ENCODE measurements at regions not wholly inside any gene's neighbourhood (a gene's known extent, or its start where the extent isn't known, plus 50 kb on each side); places are given as distances from the start of the nearest gene placed in this dataset.
"Not testable (repeated sequence)": the region's sequence is repeated elsewhere in the genome, so short reads cannot be mapped to it uniquely, and the experiment has no call there.

GRCh38 chr2:33709951-33710350 lies 110.9 kb upstream of the FAM98A start:
- no peak for FAIRE-seq

- no peak for FAIRE-seq
These were observed 108.2 kb upstream of the FAM98A start for GRCh38 chr2:33707312-33707711.

- FAIRE-seq, result no peak
These were observed 107.3 kb upstream of the FAM98A start for GRCh38 chr2:33706410-33706809.

- FAIRE-seq, result no peak
These were observed 105.3 kb upstream of the FAM98A start for GRCh38 chr2:33704406-33704855.

- no peak for FAIRE-seq
These were observed 97.1 kb upstream of the FAM98A start for GRCh38 chr2:33696234-33696633.

- FAIRE-seq, result no peak
These were observed 95.8 kb upstream of the FAM98A start for GRCh38 chr2:33694904-33695303.

GRCh38 chr2:33690686-33691085 lies 91.6 kb upstream of the FAM98A start:
- FAIRE-seq, result not testable (repeated sequence)

- FAIRE-seq, result no peak
These were observed 82.3 kb upstream of the FAM98A start for GRCh38 chr2:33681364-33681757.

GRCh38 chr2:33680644-33681363 lies 81.7 kb upstream of the FAM98A start:
- FAIRE-seq, result no peak

- FAIRE-seq, result no peak
These were observed 79.3 kb upstream of the FAM98A start for GRCh38 chr2:33678436-33678835.

- FAIRE-seq, result no peak
These were observed 74.8 kb upstream of the FAM98A start for GRCh38 chr2:33673937-33674336.

- FAIRE-seq, result no peak
These were observed 73.8 kb upstream of the FAM98A start for GRCh38 chr2:33672896-33673295.

GRCh38 chr2:33672389-33672788 lies 73.3 kb upstream of the FAM98A start:
- no peak for FAIRE-seq

- FAIRE-seq, result no peak
These were observed 72.1 kb upstream of the FAM98A start for GRCh38 chr2:33671198-33671597.

GRCh38 chr2:33670392-33670937 lies 71.4 kb upstream of the FAM98A start:
- no peak for FAIRE-seq

GRCh38 chr2:33666879-33667278 lies 67.8 kb upstream of the FAM98A start:
- FAIRE-seq, result no peak

GRCh38 chr2:33665039-33665438 lies 65.9 kb upstream of the FAM98A start:
- FAIRE-seq, result no peak

- no peak for FAIRE-seq
These were observed 61.5 kb upstream of the FAM98A start for GRCh38 chr2:33660416-33661123.

GRCh38 chr2:33655626-33656320 lies 56.7 kb upstream of the FAM98A start:
- no peak for FAIRE-seq

- FAIRE-seq, result no peak
These were observed 53.7 kb upstream of the FAM98A start for GRCh38 chr2:33652830-33653229.

- no peak for FAIRE-seq
These were observed 51.1 kb upstream of the FAM98A start for GRCh38 chr2:33650171-33650570.

Data from G401.6 (cell line).